ENCODE measurements at regions not wholly inside any gene's neighbourhood (a gene's known extent, or its start where the extent isn't known, plus 50 kb on each side); places are given as distances from the start of the nearest gene placed in this dataset.

- peak; percentile 60 for DNase-seq (ENCODE audit: low read depth)
- H3K4me3 ChIP-seq (ENCODE audit: low read depth, low read length): peak overlapping the region; percentile 46
- no peak for TF ChIP-seq CTCF (IDR thresholded peaks at IDR 0.05; ENCODE audit: insufficient read depth, low read depth, low read length)
Measured at GRCh38 chr1:238469146-238469631, 578.5 kb upstream of the ZP4 start.

- no peak for DNase-seq (ENCODE audit: low read depth)
- no peak for TF ChIP-seq CTCF (IDR thresholded peaks at IDR 0.05; ENCODE audit: insufficient read depth, low read depth, low read length)
- H3K4me3 ChIP-seq (ENCODE audit: low read depth, low read length): no peak overlapping the region
Measured at GRCh38 chr1:238468068-238468467, 577.3 kb upstream of the ZP4 start.

DNA sequence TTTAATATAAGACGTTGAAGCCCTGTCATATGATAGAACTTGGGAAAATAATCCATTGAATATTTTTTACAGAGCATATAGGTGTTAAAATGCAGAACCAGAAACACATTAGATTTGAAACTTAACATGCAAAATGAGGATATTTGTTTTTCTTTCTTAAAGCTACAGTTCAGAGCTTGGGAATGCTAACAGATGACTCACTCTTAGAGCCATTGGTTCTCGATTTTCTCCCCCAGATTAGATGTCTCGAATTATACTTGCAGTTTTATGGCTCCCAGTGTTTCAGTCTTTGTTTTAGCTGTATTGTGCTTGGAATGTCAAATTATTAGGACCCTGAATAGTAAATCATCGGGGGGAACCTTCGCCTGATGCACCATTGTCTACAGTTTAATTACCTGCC, 575.7 kb upstream of the ZP4 start:
- peak; percentile 56 for DNase-seq (ENCODE audit: low read depth)
- H3K4me3 ChIP-seq (ENCODE audit: low read depth, low read length): no peak overlapping the region
- TF ChIP-seq CTCF (IDR thresholded peaks at IDR 0.05; ENCODE audit: insufficient read depth, low read depth, low read length): no peak

DNA sequence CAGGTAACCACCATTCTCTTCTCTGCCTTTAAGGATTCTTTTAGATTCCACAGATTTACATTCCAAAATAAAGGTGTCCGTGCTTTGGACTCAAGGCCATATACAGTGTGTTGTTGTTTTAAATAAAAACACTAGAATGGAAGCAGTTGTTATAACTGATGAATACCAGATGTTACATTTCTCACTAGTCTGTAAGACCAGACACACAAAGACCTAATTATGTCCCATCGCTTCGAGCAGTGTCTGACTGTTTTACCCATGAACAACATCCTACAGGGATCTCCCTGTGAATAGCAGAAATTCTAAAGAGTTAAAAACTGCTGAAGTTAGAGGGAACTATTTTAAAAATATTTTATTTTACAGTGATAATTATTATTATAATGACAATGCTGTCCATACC, 574.7 kb upstream of the ZP4 start:
- TF ChIP-seq CTCF (IDR thresholded peaks at IDR 0.05; ENCODE audit: insufficient read depth, low read depth, low read length): no peak
- no peak overlapping the region for H3K4me3 ChIP-seq (ENCODE audit: low read depth, low read length)
- peak; percentile 58 for DNase-seq (ENCODE audit: low read depth)

GRCh38 chr1:238458899-238459298, 568.2 kb upstream of the ZP4 start:
- DNase-seq (ENCODE audit: low read depth): no peak
- TF ChIP-seq CTCF (IDR thresholded peaks at IDR 0.05; ENCODE audit: insufficient read depth, low read depth, low read length): no peak
- H3K4me3 ChIP-seq (ENCODE audit: low read depth, low read length): no peak overlapping the region

DNA sequence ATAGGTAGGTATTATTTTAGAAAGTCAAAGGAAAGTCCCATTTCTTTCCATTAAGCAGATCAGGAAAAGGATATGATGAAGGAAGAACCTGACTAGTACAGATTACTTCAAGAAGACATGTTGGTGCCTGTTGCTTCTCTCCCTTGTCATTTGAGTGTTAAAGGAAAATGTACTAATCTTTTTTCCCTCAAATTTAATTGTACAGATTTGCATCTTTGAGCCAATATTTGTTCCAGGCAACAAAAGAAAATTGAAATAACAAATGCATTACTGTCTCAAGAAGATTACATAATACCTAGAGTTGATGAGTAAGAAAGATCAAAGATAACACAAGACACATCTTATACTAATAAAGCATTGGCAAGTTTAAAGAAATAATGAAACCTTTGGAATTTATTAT, 566.9 kb upstream of the ZP4 start:
- H3K4me3 ChIP-seq (ENCODE audit: low read depth, low read length): no peak overlapping the region
- TF ChIP-seq CTCF (IDR thresholded peaks at IDR 0.05; ENCODE audit: insufficient read depth, low read depth, low read length): no peak
- no peak for DNase-seq (ENCODE audit: low read depth)

DNA sequence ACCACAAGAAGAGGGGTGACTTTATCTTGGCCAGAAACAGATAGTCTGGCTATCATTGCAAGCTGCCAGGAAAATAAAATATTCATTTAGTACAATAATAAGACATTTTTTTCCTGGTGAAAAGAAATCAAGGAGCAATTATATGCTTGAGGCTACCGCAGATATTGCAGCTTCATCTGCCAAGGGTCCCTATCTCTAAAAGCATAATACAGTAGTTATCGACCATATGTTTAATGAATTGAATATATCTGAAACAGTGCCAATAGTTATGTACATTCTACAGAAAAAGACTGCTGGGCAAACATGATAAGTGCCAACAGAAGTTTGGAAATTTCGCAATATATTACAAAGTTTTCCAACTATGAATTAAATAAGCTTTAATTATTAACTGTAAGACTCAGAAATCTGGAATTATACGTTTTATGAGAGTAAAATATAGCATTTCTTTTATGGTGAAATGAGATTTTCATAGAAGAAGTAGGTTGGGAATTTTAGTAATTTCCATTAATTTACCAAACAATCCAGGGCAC, 561.1 kb upstream of the ZP4 start:
- DNase-seq (ENCODE audit: low read depth): no peak
- H3K4me3 ChIP-seq (ENCODE audit: low read depth, low read length): no peak overlapping the region
- no peak for TF ChIP-seq CTCF (IDR thresholded peaks at IDR 0.05; ENCODE audit: insufficient read depth, low read depth, low read length)
